Embryonic facial prominence (tissue), 1 donor: ENCODE measurements at regions not wholly inside any gene's neighbourhood (a gene's known extent, or its start where the extent isn't known, plus 50 kb on each side); places are given as distances from the start of the nearest gene placed in this dataset.
A peak's percentile ranks its signal among the peaks of the same experiment; 100 is the strongest.

ENCODE experiments used
- DNase-seq: peaks from one replicate; pipeline ENCODE4 v3.0.0-alpha.2; 2016; ENCODE audit errors: extremely low spot score

DNA sequence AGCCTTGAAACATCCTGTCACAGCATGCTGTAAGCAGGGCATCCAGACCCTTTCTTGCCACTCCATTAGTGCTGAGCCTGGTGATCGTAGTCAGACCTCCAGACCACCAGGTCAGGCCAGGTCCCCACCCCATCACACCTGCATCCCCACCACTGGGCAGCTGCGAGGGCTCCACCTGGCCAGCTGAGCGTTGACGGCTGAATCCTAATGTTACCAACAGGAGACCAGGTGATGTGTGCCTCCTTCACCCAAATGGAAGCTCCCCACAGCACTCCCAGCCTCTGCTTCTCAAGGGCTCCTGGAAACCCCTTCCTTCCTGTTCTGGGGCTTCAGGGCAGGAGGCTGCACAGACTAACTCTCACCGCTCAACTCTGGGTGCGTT lies 189.4 kb downstream of the C16orf95 start:
- DNase-seq, result no peak

DNA sequence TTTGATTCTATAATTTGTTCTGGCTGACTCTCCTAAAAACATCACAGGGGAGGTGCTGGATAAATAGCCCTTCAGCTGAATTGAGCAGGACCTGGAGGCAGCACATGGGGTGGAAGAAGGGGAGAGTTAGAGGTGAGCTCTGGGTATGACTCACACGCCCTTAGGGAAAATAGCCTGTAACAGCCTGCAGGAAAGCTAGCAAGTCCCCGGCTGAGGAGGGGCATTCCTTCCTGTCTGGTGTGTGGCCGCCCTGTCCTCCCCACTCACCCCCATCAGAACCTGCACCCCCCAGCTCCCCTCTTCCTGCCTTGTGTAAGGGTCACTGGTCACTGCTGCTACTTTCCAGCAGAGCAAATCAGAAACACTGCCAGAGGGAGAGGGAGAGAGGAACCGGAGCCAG lies 187.4 kb downstream of the C16orf95 start:
- no peak for DNase-seq

DNA sequence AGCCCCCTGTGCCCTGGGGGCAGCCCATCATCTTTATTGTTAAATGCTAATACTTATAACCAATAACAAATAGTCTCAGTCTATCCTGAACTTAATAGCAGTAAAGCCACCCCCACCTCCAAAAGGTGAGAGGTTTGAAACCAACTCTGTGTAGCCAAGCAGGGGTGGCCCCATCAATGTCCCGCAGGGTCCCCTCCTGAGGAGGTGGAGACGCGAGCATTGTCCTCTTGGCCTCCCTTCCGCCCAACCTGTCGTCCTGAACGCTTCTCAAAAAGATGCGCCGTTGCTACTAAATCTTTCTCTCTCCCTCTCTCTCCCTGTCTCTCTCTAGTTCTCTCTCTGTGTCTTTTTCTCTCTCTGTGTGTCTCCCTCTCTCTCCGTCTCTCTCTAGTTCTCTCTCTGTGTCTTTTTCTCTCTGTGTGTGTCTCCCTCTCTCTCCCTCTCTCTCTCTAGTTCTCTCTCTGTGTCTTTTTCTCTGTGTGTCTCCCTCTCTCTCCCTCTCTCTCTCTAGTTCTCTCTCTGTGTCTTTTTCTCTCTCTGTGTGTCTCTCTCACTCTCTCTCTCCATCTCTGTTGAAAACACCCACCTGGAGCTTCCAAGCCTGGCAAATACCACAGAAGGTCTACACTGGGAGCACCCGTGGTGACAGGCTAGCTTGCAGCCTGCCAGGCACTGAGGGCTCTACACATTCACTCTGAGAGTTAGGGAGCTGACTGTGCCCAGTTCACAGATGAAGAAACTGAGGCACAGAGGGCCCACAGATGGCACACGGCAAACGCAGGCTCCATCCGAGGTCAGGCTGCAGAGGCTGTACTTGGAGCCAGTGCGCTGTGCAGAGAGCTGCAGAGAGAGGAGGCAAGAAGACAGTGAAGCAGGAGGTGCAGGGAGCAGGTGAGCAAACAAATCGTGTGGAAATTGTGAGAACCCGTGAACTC lies 185.9 kb downstream of the C16orf95 start:
- DNase-seq, result no peak

DNA sequence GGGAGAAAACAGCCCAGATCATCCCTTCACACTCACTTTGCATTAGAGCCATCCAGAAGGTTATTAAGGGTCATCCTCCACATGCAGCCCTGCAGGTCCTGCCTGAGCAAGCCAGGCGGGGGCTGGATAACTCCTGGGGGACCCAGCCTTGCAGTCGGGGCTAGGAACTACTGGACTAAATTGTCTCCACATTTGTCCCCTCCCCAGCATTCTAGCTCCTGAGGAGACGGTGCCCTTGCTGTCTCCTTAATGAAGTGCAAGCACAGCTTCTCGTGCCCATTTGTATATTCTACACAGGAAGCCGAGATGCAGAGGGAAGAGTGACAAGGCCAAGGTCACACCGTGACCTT lies 185.2 kb downstream of the C16orf95 start:
- DNase-seq, result no peak

DNA sequence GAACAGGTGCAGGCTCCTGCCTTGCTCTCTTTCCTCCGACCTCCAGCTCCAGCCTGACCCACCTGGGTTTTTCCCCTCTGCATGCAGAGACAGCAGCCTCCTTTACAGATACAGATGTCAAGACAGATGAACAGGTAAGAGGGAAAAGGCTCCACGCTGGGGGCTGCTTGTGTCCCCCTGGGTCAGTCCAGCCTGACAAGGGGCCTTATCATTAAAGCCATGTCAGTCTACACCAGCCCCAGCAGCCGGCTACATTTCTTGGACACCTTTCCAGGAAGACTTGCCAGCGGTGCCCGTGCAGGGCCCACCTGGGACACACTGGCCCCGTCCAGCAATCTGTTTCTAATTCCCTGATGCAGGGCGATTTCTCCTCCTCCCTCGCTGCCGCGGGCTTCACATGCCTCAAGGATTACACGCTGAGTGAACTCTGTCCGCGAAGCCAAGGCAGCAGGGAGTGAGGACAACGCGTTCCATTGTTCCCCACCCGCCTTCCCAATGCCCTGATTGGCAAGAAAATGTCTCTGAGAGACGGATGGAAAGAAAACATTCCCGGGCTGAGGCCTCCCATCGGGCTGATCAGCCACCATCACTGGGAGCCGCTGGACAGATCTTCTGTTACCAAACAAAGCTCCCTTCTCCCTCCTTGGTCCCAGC lies 184.7 kb downstream of the C16orf95 start:
- DNase-seq, result peak; percentile 25

DNA sequence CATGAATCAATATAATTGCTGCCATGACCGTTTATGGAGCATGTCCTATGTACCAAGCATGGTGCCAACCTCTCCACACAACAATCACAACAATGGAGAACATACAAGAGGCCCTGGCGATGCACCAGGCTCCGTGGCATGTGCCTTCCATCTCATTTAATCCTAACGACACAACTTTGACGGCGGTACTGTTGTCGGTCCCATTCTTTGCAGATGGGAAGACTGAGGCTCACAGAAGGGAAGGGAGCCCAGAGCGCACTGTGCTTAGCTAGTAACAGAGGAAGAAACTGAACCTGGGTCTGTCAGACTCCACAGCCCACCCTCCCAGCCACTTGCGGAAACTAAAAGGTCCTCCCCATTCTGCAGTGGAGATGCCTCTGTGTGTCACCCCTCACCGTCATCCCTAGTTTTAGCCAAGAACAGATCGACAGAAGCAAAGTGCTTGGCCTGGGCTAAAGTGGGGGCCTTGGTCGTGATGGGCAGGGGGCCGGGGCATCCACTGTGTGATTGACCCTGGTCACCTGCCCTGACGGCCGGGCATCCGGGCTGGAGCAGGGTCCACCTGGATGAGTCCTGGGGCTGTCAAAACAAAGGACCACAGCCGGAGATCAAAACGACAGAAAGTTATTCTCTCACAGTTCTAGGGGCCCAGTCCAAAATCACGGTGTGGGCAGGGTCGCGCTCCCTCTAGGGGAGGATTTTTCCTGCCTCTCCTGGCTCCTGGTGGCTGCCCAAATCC lies 183.9 kb downstream of the C16orf95 start:
- DNase-seq, result no peak

DNA sequence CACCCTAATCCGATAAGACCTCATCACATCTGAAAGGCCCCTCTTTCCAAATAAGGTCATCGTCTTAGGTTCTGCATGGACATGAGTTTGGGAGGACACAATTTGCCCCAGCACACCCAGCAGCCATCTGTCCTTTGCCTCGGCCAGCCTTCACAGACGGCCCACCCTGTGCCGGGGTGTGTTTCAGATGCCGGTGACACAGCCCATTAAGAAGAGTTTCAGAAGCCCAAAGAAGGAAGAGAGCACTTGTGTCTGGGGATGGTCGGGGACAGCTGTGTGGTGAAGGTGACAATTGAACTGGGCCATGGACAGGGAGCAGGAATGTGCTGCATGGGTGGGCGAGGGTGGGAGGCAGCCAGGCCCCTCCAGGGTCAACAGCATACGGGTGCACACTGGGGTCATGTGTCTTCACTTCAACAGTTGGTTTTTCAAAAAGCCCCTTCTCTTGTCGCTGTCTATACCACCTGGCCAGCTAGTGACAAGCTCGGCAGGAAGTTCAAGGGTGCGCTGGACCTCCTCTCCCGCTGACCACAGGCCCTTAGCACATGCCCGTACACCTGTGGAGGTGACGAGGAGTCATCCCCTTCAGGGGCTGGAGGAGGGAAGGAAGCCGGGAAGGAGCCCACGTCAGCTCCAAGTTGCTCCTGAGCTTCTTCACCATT lies 183.1 kb downstream of the C16orf95 start:
- DNase-seq, result no peak

DNA sequence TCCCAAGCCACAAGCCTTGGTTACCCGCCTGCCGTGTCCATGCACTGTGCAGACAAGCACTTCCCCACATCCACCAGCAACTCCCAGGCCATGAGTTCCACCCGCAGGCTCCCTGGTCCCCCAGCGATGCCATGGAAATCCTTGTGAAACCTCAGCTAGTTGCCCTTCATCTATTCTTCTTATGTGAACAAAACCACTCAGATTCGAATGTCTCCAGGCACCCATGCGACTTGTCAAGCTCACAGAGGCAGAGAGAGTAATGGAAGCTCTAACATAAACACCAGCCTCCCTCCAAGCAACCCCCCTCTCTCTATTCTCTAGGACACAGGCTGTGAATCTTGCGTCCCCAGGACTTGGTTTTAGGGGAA lies 182.6 kb downstream of the C16orf95 start:
- DNase-seq, result no peak

DNA sequence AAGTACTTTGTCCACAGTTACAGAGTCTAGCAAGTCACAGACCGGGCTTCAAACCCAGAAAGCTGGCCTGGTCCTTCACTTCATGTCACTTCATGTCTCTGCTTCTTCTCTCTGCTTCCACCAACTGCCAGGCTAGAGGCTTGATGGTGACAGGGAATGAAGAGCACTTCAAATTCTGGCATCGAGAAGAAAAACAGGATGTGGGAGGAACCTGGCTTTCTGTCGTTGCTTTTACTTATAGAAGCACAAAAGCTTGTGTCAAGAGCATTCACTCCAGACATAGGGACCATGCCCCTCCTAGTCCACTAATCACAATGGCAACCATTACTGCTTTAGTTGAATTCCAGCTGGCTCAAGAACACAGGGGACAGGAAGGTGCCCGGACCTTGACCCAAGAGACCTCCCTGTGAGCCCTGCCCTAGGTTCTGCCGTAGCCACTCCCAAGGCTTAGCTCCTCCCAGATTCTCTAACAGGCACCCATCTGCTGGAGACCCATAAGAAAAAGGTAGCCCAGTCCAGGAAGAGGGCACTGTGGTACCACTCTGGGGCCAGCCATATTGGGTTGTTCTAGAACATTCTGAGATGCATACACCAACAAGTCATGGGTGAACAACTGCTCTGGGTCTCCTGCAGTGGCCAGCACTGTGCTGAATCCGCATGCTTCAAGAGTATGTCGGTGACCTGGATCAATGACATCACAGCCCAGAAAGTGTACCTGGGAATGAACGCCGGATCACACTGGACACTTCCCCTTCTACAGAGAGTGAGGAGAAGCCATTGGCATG lies 181.8 kb downstream of the C16orf95 start:
- DNase-seq, result no peak

DNA sequence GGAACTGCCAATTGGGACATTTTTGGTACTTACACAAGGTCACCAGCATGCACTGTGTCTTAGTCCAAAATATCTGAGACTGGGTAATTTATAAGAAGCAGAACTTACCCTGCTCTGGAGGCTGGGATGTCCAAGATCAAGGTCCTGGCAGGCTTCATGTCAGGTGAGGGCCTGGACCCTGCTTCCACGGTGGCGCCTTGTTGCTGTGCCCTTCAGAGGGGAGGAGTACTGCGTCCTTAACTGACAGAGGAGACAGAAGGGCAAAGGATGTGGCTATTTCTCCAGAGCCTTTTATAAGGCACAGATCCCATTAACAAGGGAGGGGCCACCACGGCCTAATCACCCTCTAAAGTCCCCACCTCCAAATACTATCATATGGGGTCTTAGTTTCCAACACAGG lies 178.9 kb downstream of the C16orf95 start:
- DNase-seq, result no peak

DNA sequence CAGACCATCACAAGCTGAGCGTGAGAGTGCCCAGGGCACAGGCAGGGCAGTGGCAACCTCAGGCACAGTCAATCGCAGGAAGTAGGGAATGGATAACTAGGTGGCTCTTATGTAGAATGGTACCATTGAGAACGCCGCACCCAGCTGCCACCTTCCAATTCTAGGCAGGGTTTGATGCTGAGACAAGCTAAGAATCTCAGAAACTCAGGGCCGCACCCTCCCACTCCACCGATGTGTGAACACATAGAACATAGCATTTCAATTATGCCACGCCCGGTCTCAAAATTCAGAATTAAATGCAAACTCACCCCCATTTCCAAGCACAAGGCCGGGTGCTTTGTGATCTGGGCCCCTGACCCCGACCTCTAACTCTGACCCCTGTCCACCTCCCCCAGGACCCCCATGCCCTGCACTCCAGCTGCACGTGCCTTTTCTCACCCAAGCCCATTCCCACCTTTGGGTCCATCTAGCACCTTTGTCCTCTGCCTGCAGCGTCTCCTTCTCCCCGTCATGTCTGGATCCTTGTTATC lies 178.4 kb downstream of the C16orf95 start:
- no peak for DNase-seq

DNA sequence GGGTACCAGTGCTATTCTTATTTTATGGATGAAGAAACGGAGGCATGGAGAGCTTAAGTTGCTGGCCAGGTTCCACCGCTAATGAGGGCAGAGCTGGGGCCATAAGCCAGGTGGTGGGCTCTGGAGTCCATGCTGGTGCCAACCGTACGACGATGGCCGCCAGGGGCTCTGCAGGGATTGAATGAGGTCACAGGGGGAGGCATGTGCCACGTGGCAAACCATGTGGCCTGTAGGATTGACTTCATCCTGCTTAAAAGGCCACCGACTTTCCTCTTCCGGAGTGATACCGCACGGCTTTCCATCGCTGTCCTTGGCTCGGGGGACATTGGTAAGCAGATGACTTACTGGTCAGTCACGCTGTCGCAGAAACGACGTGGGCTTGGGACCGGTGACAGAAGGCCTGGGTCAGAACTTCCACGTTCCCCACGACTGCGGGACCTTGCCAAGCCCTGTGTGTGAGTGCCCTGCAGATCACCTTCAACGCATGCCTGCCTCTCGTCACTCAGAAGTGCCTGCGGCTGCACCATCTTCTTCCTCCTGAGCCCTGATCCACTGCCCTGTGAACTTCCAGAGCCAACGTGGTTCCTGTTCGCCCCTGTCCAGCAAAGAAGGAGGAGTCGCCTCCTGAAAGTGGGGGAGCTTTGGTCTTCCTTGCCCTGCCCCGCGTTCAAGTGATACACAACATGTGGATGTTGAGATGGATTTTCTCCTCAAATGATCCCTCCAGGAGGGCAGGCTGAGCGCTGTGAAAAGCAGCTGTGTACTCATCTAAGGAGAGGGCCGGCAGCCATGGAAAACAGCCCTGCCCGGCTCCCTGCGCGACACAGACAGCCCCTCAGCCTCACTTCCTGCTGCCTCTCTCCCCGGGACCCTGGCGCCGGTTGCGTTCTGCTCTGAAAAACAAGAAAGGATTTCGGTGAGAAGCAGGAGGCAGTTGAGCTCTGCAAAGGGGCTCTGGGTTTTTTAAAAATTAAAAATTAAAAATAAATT lies 176.7 kb downstream of the C16orf95 start:
- no peak for DNase-seq

DNA sequence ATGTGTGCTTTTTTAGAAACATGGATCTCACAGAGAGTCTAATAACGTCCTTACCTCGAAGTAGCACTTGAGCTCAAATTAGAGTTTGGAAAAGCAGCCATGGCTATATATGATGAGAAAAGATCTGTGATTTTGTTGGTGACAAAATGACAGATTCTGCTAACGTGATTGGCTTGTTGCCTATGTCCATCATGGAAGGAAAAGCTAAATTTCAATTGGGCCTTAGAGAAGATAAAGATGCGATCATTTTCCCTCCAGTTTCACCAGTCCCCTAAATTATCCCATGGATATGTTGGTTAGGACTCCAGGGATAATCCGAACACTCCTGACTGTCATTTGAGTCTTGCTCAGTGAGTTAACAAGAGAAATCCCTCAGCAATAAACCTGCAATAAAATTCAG lies 175.8 kb downstream of the C16orf95 start:
- DNase-seq, result no peak

DNA sequence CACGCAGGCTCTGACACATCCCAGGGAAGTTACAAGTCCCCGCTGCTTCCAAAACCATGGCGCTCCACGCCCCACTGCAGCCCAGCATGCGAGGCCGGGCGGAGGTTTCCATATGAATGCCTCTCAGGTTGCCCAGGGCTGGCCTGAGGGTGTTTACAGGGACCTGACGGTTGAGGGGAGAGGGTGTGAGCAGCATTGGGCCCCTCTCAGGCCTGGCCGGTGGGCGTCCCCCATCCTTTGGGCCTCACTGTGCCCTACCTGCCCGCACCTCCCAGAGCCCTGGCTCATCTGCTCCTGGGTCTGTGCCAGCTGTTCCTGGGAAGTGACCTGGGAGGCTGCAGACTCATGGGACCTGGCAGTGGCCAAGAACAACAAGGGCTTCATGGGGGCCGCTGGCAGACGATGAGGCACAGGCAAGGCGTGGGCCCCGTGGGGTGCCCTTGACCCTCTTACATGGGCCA lies 173.5 kb downstream of the C16orf95 start:
- no peak for DNase-seq

DNA sequence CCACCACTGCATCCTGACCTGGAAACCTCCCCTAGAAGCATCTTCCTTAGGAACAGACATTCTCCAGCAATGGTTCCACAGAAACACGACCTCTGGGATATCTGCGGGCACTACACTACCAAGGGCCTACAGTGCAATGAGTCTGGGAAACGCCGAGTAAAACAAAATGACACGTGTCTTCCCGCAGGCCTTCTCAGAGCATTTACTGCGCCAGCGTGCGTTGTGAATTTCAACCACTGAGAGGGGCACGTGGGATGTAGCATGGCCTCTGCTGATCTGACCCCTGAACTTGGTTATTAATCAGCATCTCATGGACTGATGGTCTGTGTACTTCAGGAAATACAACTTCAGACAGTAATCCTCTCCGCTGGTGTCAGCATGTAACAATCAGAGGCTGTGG lies 173.0 kb downstream of the C16orf95 start:
- no peak for DNase-seq

DNA sequence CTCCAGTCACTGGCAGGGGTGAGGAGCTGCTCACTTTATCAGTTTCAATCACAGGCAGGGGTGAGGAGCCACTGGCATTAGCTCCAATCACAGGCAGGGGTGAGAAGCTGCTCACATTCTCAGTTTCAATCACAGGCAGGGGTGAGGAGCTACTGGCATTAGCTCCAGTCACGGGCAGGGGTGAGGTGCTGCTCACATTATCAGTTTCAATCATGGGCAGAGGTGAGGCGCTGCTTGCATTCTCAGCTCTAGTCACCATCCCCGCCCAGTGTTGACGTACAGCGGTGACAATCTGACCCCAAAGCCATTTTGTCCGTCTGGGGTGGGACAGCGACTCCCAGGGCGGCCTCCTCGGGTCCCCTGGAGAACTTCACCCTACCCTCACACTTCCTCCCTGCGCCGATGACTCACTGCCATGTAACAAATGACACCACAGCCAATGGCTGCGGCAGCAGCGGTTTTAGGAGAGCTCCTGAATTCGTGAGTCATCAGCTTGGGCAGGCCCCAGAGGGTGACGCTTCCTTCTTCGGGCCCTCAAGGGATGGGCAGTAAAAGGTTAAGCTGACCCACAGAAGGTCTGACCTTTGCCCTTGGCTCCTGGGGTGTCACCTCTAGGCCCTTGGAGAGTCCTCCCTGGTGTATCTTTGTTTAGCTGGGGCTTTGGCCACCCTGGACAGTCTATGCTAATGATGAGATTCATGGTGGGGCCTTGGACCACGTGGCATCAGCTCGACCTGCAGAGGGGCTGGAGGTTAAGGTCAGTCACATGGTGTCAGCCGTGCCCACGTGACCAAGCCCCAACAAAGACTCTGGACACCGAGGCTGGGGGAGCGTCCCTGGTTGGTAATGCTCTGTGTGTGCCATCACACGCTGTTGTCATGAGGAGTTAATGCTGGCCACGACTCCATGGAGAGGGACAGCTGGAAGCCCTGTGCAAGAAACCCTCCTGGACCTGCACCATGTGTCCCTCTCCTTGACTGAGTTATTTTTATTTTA lies 171.7 kb downstream of the C16orf95 start:
- no peak for DNase-seq

DNA sequence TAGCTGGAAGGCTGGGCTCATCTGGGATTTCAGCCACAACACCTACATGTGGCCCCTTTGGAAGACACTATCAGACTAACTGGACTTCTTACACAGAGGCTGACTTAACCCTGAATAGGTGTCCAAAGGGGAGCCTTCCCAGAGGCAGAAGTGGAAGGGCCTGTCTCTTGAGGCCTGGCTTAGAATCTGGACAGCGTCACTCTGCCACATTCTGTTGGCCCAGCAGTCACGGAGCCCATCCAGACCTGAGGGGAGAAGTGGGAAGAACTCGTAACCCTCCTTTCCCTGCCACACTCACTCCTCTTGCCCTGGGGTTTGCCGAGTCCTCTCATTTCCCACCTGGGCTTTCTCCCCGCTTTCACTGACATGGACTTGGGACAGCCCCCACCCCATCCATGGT lies 170.5 kb downstream of the C16orf95 start:
- DNase-seq, result no peak

DNA sequence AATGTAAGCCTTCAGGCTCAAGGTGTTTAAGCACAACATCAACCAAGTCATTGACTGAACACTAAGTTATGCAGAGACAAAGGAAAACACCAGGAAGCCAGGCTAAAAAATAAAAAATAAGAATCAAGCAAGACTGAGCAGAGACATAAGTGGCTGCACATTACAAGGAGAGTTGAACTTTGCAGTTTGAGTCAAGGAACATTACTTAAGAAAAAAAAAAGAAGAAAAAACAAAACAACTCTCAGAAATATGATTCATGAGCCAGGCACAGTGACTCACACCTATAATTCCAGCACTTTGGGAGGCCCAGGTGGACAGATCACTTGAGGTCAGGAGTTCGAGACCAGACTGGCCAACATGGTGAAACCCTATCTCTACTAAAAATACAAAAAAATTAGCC lies 168.1 kb downstream of the C16orf95 start:
- no peak for DNase-seq

DNA sequence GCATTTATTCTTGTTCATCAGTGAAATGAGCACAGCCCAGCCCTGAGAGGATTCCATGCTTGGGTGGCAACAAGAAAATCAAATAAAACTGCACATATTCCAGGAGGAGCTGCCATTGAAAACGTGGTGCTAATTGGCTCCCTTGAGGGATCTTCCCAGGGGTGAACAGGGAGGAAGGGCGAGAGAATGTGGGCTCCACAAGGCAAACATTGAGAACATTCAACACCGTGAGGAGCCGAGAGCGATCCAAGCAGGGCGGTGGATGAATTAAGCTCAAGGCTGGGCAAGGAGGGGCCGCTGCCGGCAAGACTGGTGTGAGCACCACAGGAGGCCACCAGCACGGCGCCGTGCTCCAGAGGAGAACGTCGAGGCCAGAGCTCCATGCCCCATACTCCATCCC lies 166.9 kb downstream of the C16orf95 start:
- DNase-seq, result no peak
